KMS-11 (cell line): ENCODE measurements at regions not wholly inside any gene's neighbourhood (a gene's known extent, or its start where the extent isn't known, plus 50 kb on each side); places are given as distances from the start of the nearest gene placed in this dataset.

Experiments
- H2AFZ ChIP-seq: fragments of 200-600 bp; sonication (generic); 2 replicates; pipeline ENCODE4 v1.6.1; 2016; ENCODE audit warnings: antibody characterized with exemption, mixed run types, low read depth
- H3K27ac ChIP-seq: fragments of 200-600 bp; sonication (generic); 2 replicates; pipeline ENCODE4 v1.6.1; 2016; ENCODE audit warnings: mild to moderate bottlenecking, mixed run types
- H3K27me3 ChIP-seq: fragments of 200-600 bp; sonication (generic); 2 replicates; pipeline ENCODE4 v1.6.1; 2017; ENCODE audit warnings: mild to moderate bottlenecking, low read depth, mixed run types, moderate library complexity; ENCODE audit not compliant: insufficient read depth
- H3K36me3 ChIP-seq: fragments of 200-600 bp; sonication (generic); 2 replicates; pipeline ENCODE4 v1.6.1; 2017; ENCODE audit warnings: mild to moderate bottlenecking, mixed run types; ENCODE audit not compliant: insufficient read depth
- H3K4me1 ChIP-seq: fragments of 200-600 bp; sonication (generic); 2 replicates; pipeline ENCODE4 v1.6.1; 2016; ENCODE audit warnings: mild to moderate bottlenecking, low read depth, mixed run types; ENCODE audit not compliant: poor library complexity, severe bottlenecking
- H3K4me2 ChIP-seq: fragments of 200-600 bp; sonication (generic); 2 replicates; pipeline ENCODE4 v1.7.0; 2016; ENCODE audit warnings: mild to moderate bottlenecking, mixed run types
- H3K4me3 ChIP-seq: fragments of 200-600 bp; sonication (generic); IDR thresholded peaks from 2 replicates; pipeline ENCODE4 v1.6.1; 2017; ENCODE audit warnings: low read depth, low read length, mixed read lengths; ENCODE audit not compliant: insufficient read depth
- H3K79me2 ChIP-seq: fragments of 200-600 bp; sonication (generic); 2 replicates; pipeline ENCODE4 v1.6.1; 2016; ENCODE audit warnings: low read depth, mixed run types; ENCODE audit not compliant: insufficient read depth
- H3K9ac ChIP-seq: fragments of 200-600 bp; sonication (generic); 2 replicates; pipeline ENCODE4 v1.6.1; 2016; ENCODE audit warnings: mild to moderate bottlenecking, mixed run types
- H4K20me1 ChIP-seq: fragments of 200-600 bp; sonication (generic); 2 replicates; pipeline ENCODE4 v1.6.1; 2016; ENCODE audit warnings: mild to moderate bottlenecking, mixed run types; ENCODE audit not compliant: insufficient read depth
- TF ChIP-seq, protein P1 (sequence below): fragments of 200-600 bp; sonication (generic); conservative IDR thresholded peaks from 2 replicates; pipeline ENCODE4 v1.6.1; 2017; ENCODE audit warnings: low read depth, mild to moderate bottlenecking, antibody characterized with exemption, low read length, moderate library complexity, mixed read lengths

- no peaks in the 10 kb centered on the region for H3K4me1 ChIP-seq
- no peak overlapping the region for H3K4me2 ChIP-seq
- H2AFZ ChIP-seq: no peak overlapping the region
- H4K20me1 ChIP-seq: no peaks in the 10 kb centered on the region
- TF ChIP-seq, protein P1, sequence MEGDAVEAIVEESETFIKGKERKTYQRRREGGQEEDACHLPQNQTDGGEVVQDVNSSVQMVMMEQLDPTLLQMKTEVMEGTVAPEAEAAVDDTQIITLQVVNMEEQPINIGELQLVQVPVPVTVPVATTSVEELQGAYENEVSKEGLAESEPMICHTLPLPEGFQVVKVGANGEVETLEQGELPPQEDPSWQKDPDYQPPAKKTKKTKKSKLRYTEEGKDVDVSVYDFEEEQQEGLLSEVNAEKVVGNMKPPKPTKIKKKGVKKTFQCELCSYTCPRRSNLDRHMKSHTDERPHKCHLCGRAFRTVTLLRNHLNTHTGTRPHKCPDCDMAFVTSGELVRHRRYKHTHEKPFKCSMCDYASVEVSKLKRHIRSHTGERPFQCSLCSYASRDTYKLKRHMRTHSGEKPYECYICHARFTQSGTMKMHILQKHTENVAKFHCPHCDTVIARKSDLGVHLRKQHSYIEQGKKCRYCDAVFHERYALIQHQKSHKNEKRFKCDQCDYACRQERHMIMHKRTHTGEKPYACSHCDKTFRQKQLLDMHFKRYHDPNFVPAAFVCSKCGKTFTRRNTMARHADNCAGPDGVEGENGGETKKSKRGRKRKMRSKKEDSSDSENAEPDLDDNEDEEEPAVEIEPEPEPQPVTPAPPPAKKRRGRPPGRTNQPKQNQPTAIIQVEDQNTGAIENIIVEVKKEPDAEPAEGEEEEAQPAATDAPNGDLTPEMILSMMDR: no peak
- H3K36me3 ChIP-seq: no peaks in the 10 kb centered on the region
- no peak overlapping the region for H3K4me3 ChIP-seq
- H3K79me2 ChIP-seq: no peaks in the 10 kb centered on the region
- H3K27ac ChIP-seq: no peak overlapping the region
- H3K9ac ChIP-seq: no peak overlapping the region
- no peaks in the 10 kb centered on the region for H3K27me3 ChIP-seq
Observed at GRCh38 chr2:4338345-4338744, 635.0 kb downstream of the DCDC2C start.

DNA sequence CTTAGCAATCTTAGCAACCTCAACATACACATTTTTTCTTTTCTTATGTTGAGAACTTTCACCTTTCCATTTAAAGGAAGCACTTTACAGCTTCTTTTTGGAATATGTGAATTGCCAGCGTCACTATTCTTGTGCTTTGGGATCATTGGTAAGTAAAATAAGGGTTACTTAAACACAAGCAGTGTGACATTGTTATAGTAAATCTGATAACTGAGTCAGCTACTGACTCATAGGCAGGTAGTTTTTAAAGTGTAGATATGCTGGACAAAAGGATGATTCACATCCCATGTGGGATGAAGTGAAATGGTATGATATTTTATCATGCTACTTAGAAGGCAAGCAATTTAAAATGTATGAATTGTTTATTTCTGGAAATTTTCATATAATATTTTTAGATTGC, 637.2 kb downstream of the DCDC2C start:
- H3K4me2 ChIP-seq: no peak overlapping the region

DNA sequence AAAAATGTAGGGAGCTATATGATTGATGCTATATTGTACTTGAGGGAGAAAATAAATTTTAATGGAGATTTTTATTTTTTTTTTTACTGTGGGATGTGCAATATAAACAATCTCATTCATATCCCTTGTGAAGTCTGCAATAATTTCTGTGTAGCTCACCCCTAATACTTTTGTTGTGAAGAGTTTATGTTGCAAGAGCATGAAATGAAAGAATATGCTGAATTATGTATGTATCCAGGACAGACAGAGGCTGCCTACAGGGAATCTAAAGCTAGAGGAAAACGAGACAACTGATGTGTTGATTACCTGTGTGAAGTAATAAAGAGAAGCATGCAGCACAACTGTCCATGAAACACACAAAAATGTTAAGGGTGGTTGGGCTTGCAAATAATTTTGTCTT, 643.3 kb downstream of the DCDC2C start:
- no peaks in the 10 kb centered on the region for H3K79me2 ChIP-seq
- H2AFZ ChIP-seq: no peak overlapping the region
- no peaks in the 10 kb centered on the region for H3K27me3 ChIP-seq
- H3K9ac ChIP-seq: no peak overlapping the region
- H4K20me1 ChIP-seq: no peaks in the 10 kb centered on the region
- no peak overlapping the region for H3K4me2 ChIP-seq
- H3K4me3 ChIP-seq: no peak overlapping the region
- TF ChIP-seq, protein P1: no peak
- H3K36me3 ChIP-seq: no peaks in the 10 kb centered on the region; the same call in 1 of the 2 replicates
- H3K27ac ChIP-seq: no peak overlapping the region
- no peaks in the 10 kb centered on the region for H3K4me1 ChIP-seq

More for the DNA sequence above, 637.2 kb downstream of the DCDC2C start:
- Histone ChIP-seq H3K79me2 (no peaks in the 10 kb centered on the region), H3K27ac (no peak overlapping the region), H3K27me3 (no peaks in the 10 kb centered on the region), H3K36me3 (no peaks in the 10 kb centered on the region; the same call in 1 of the 2 replicates), H2AFZ (no peak overlapping the region), H3K9ac (no peak overlapping the region), H3K4me1 (no peaks in the 10 kb centered on the region), H3K4me3 (no peak overlapping the region), H4K20me1 (no peaks in the 10 kb centered on the region)
- TF ChIP-seq, protein P1: no peak

DNA sequence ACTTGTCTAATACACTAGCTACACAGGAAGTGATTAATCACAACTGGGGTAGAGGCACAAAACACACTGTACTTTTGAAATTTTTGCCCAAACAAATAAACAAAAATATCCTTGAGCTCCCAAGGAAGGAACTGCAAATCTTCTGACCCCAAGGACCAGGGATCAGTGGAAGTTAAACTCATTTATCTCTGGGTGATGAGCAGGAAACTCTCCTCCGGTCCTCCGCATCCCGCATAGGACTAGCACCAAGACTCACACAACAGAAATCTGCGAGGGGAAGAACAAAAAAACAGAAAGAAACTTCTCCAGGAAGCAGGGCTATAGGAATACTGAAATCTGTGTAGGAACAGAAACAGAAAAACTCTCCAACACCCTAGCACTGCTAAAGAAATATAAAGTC, 650.3 kb downstream of the DCDC2C start:
- Histone ChIP-seq H3K4me1 (no peaks in the 10 kb centered on the region), H3K9ac (no peak overlapping the region), H3K27ac (no peak overlapping the region), H3K79me2 (no peaks in the 10 kb centered on the region), H3K4me3 (no peak overlapping the region), H4K20me1 (no peaks in the 10 kb centered on the region), H3K4me2 (no peak overlapping the region), H3K27me3 (no peaks in the 10 kb centered on the region), H3K36me3 (no peaks in the 10 kb centered on the region), H2AFZ (no peak overlapping the region)
- TF ChIP-seq, protein P1: no peak

- Histone ChIP-seq H3K36me3 (no peaks in the 10 kb centered on the region), H3K27me3 (no peaks in the 10 kb centered on the region), H3K4me3 (no peak overlapping the region), H4K20me1 (no peaks in the 10 kb centered on the region), H2AFZ (no peak overlapping the region), H3K79me2 (no peaks in the 10 kb centered on the region), H3K27ac (no peak overlapping the region), H3K4me1 (no peaks in the 10 kb centered on the region), H3K4me2 (no peak overlapping the region), H3K9ac (no peak overlapping the region)
- TF ChIP-seq, protein P1: no peak
Observed at GRCh38 chr2:4354164-4354563, 650.8 kb downstream of the DCDC2C start.
